Stimulated activated naive CD4-positive, alpha-beta T cell treated with Interleukin-2 at 50 U/mL for 16 hours (primary cell): ENCODE measurements at regions not wholly inside any gene's neighbourhood (a gene's known extent, or its start where the extent isn't known, plus 50 kb on each side); places are given as distances from the start of the nearest gene placed in this dataset.

ENCODE experiments used
- DNase-seq: peaks from one replicate; lab custom pipeline; 2025; lab: John Stamatoyannopoulos, UW

DNA sequence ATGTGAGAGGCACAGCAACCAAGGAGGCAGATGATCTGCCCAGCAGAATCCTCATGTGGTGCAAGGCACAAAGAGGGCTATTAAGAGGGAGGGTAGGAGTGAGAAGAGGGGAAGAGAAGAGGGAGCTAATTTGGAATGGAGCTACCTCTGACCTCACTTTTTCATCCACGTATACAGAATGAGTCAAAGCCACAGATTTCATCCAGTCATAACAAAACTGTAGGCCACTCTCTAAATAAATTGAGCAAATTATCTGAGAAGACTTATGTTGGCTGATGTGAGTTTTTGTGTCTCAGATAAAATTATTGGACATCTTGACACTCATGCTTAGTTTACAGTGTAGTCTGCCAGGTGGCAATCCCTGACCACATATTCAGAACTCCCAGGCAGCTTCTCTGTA is 325.6 kb downstream of the TTLL7 start:
- DNase-seq, result no peak

DNA sequence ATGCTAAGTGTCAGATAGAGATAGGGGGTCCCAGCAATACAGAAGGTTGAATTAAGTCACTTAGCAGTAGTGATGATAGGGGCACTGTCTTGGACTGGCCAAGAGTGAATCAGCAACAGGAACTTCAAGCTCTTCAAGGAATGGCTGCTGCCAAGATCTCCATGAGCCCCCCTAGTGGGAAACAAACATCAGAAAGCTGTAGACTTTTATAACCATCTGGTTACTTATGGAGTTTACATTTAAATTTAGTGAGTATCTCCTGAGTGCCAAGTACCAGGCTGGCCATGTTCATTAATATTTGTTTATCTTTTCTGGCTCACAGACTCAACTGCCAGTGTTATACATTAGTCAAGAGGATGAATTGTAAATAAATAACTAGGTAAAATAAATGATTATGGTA is 327.3 kb downstream of the TTLL7 start:
- DNase-seq, result no peak

DNA sequence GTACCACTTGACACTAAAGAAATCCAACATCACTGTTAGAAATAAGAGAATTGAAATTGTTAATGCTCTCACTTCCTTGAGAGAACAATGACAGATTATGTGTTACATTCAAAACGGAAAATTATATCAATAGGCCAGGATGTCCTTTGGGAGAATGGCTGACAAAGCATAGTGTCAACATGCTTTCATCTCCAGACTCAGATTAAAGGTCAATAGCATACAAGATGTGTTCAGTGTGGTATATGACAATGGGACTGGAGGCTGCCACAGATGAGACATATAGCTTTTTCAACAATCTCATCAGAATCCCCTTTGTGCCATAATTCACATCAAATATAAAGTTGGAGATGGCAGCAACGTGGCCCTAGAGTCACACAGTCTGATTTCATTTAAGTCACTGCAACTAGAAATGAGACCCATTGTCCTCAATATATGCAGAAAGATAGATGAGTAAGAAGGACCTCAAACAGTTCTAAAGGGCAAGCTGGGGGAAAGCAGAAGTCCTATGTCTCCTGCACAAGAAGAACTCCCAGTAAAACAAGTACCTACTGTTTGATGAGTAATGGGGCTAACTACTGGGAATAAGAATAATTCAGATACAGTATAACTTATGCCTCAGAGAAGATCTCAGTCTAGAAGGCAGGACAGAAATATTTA is 327.9 kb downstream of the TTLL7 start:
- DNase-seq, result no peak

DNA sequence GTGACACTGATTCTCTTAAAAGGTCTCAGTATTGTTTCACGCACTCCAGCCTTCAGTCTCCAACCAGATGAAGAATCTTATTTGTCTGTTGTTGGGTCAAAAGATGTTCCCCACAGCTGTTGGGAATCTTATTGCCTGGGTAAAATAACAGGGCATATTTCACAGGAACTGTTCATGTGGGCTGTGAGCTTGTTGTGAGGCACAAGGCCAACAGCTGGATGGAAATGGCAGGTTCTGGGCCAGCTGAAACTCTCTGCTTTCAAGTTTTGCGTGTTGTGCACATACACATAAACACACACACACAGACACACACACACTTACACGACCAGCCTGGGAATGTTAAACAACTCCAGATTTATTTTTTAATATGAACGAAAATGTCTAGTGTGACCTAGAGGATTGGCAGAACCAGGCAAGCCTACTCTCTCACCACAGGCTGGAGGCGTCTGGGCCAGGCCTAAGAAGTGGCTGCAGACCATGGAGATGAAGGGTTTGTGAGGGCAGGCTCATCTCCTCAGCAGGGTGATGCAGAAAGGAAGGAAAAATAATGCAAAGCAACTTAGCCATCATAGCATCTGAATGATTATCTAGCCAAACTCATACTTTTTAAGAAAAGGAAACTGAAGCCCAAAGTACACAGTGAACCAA is 357.0 kb downstream of the TTLL7 start:
- DNase-seq, result no peak

DNA sequence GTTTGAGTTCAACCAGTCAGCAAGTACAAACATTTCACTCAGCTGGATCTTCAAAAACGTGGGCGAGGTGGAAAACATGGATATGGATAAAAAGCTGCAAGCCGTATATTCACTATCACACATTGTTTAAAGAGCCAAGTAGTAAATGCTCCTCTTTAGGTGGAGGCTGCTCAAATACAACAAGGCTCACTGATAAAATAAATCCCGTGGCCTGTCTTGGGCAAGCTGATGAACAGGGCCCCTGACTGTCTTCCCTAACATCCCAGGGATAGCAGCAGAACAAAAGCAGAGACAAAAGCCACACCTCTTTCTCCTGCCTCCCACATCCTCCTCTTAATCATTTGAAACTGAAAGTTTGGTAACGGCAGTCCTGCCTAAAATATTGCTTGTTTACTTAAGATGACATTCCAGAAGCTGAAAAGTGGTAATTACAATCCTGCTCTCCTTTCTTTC is 357.7 kb downstream of the TTLL7 start:
- DNase-seq, result no peak

DNA sequence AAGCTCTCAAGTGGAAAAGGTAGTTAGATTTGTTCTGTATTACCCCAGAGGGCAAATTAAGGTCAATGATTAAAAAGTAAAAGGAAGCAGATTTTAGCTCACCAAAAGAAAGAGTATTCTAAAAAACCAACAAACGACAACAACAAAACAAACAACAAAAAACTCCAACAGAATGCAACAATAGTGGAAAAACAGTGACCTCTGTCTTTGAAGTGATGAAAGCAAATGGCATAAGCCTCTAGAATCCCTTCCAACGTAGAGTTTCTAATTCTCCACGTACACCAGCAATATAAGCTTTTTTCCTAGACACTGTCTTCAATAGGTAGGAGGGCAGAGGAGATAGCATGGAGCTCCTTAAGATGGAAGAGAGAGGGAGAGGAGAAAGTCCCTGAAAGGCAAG is 359.1 kb downstream of the TTLL7 start:
- no peak for DNase-seq

DNA sequence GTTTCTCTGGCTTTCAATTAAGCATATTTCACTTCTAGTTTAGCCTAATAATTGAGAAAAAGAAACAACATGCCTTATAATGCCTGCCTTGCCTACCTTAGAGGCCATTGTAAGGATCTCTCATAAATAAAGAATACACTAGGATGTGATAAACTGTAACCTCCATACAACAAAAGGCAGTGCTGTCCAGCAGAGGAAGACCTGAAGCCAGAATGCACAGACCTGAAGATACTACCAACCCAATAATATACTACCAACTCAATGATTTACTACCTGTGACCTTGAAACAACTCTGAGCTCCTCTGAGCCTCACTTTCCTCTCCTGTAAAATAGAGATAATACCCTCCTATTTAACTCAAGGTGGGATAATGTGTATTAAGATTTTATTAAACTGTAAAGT is 361.3 kb downstream of the TTLL7 start:
- DNase-seq, result no peak

DNA sequence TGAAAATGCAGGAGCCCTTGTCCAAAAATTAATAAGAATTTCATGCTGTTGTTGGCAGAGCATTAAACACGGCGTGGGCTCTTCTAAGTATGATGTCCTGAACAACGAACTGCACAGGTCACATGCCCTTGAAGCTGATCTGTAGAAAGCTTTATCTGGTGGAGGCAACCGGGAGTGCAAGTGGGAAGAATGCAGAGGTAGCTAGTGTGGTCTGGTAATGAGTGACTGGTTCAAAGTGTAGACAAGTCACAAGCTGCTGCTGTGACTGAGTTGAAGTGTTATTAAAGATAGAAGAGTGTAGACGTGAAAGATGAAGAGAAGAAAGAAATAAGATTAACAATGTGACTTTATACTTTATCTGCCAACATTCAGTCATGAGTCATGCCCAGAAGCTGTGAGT is 361.9 kb downstream of the TTLL7 start:
- no peak for DNase-seq

DNA sequence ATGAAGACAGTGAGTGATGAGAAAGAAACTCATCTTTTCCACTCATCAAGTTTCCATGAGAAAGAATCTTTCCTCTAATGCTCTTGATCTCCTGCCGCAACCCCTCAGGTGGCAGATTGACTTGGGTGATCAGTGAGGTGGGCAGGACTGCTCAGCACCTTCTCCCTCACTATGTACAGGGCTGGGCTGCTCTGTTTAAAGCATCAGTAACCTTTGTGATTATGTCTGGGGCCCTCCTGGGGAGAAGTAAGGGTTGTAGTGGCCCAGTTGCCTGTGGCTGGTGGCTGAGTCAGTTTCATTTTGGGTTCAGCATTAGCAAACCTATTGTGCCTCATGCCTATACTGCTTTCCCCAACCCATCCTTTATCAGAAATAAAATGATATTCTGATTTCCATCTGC is 366.0 kb downstream of the TTLL7 start:
- DNase-seq, result peak; percentile 10

DNA sequence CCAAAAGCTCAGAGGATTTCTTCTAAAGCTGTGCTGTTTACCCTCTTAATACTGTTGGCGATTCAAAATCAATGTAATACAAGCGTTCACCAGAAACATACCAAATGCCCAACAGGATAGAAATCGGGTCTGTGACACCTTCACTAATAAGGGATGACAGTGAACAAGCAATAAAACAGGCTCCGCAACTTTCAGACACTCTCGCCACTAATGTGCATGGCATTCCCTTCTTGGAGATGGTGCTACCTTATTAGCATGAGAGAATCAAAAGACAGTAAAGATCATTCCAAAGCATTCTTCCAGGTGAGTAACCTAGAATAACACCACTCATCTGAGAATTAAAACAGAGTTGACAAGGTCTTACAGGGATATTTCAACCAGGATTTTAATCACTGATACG is 367.1 kb downstream of the TTLL7 start:
- DNase-seq, result no peak

DNA sequence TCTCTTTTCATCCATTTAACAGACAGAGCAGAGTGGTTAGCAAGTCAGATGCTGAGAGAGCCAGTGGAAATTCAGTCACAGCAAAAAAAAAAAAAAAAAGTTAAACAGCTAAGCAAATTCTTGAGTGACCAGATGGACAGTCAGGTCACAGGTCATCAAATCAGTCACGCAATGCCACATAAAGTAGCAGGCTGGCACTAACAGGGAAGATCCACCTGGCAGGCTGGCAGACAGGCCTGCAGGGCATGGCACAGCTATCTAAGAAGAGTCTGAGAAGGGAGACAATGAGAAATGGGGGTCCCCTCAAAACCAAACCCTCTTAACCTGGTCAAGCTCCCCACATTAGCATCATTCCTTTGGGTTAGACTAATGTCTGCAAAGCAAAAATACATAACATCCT is 371.9 kb downstream of the TTLL7 start:
- no peak for DNase-seq

DNA sequence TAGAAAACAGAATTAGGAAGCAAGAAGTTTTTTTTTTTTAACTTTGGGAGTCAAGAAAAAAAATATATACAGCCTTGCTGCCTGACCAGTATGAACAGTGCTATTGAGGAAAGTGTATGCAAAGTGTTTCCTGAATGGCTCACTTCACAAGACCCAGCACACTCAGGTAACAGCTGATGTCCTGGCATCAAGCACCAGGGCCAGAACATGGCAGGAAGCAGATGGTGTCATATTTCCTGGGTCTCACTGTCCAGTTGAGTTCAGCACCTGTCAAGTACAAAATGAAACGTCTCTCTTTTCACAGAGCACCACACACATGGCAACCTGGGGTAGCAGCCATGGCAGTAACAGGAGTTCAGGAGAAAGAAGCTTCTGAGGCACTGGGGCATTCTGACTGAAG is 372.3 kb downstream of the TTLL7 start:
- no peak for DNase-seq

DNA sequence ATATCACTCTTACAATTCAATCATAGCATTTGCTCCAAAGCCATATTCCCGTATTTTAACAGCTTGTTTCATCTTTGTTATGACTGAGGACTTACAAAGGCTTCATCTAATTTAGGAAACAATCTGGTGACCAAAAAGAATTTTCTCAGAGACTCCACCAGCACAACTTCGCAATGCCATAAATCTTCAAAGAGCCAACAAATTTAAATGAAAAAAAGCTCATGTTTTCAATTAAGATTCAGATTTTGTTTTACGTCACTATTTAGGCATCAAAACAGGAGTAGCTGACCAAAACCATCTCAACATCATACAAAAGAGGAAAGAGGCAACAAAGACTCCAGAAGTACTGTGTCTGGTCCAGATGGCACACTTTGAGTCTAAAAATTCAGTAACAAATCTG is 373.3 kb downstream of the TTLL7 start:
- no peak for DNase-seq

DNA sequence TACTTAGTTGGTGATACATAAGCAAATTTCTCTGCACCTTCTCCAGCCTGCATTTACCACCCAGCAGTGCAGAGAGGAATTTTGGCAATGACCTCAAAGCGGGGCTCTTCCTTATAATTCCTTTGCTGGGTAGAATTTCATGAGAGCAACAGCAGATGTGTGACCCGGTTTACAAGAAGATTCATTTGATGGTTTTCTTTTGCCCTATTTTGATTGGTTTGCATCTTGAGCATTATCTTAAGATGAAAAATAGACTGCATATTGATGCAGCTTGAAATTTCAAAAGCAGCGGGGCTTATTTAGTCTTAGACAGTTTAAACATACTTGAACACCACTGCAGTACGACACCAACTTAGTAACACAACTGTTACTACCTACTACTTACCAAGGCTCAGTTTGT is 378.9 kb downstream of the TTLL7 start:
- no peak for DNase-seq

DNA sequence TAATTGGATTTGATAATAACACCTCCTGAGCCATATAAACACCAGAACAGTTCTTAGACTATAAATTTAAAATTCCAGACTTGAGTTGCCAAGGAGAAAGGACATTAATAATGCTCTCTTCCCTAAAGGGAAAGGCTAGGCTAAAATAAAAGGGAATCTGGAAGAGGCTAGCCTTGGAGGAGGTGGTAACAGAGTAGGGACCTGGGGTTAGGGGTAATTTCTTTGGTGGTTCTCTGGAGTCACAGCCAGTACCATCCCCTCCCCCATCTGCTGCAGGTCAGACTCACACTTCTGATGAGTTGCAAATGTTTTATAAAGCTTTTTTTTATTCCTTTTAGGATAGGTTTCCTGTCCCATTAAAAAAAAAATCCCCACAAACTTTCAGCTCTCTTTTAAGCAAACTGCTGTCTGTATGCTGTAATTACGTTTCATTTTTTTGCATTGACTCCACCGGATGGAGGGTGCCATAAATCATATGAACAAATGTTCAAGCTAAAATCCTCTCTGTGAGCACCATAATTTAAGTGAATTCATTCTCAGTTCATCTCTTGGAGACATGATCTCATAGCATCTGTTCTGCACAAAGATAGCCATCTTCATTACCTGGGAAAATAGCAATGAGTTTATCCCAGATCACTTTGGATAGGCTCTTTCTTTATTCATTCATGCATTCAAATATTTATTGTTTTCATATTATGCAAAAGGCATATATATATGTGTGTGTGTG is 379.6 kb downstream of the TTLL7 start:
- DNase-seq, result no peak

DNA sequence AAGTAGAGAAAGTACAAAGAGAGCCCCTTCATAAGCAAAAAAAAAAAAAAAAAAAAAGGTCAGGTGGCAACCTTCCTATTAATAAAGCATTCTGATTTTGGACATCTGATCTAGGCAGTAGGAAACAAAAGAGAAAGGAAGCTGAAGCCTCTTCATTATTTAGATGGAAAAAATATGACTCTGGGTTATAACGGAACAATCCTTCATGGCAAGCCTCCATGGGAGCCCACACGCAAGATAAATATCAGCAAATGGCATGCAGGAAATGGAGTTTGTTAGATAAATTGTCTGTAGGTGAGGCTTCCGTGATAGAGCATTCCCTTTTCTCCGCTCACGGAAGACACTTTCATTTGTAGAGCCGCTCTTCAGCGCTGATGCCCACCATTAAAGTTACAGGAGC is 381.0 kb downstream of the TTLL7 start:
- DNase-seq, result no peak

DNA sequence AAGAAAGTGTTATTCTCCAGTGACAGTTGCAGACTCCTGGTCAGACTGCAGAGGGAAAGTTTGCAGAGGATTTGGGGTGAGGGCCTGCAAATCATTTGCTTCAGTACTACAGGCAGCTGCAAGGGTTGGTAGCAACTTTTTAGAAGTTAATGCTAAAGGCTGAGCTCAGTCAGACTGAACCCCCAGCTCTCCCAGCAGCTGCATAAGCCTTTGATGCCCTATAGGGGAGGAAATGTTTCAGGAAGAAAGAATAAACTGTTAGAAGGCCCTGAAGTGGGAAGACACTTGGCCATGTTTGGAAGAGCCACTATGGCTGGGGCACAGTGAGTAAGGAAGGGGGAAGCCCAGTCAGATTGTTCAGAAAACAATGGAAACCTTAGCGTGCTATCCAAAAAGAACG is 383.6 kb downstream of the TTLL7 start:
- no peak for DNase-seq

DNA sequence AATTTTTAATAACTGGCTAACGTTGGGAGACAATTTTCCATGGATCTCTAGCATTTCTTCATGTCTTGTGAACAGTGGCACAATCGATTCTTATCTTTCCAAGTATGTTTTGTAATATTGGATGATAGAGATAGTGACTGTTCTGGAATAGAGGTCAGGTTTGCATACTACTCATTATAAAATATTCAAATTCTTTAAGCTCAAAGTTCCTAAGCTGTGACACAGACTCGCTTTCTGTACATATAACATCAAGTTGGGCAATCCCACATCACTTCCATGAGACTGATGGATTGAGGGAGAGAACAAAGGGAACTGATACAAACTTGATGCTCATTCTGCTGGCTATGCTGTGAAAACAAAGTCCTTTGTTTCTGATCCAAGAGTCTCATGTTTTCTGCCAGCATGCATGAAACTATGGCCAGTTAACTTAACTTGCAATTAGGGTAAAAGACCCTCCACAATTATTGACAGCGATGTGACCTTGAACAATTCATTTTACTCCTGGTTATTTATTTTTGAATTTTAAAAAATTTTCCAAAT is 392.4 kb downstream of the TTLL7 start:
- no peak for DNase-seq

DNA sequence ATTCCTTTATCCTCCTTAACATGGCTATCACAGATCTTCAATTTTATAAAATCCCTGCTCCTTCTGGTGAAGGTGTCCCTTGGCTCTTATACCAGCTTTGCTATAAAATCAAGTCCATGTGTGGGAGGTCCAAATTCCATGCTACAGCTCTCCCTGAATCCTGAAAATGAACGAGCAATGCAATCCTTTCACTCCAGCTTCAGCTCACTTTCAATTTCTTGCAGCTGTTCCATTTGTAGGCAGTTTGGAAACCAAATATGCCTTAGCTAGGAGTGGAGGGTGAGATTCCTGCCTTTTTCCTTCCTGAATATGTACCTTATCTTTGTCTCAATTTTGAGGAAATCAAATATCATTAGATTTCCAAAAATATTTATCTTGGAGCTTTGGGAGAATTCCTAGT is 402.6 kb downstream of the TTLL7 start:
- DNase-seq, result no peak

DNA sequence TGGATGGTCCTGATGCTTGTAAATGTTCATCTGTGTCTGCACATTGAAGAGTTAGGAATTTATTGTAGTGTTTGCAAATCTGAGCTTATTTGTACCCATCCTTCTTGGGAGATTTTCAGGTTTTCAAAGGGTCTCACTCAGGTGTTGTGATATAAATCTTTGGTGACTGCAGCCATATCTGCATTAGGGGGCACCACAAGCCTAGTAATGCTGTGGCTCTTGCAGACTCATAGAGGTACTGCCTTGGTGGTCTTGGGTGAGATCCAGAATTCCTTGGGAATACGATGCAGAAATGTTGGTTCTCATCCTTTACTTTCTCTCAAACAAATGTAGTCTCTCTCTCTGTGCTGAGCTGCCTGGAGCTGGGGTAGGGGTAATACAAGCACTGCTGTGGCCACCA is 405.9 kb downstream of the TTLL7 start:
- no peak for DNase-seq

DNA sequence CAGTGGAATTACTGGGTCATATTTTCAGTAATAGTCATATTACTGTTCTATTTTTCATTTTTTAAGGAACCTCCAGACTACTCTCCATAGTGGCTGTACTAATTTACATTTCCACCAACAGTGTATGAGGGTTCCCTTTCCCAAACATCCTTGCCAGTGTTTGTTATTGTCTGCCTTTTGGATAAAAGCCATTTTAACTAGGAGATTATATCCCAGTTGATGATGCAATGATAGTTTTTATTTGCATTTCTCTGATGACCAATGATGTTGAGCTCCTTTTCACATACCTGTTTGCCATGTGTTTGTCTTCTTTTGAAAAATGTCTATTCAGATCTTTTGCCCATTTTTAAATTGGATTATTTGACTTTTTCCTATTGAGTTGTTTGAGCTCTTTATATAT is 410.8 kb downstream of the TTLL7 start:
- no peak for DNase-seq

DNA sequence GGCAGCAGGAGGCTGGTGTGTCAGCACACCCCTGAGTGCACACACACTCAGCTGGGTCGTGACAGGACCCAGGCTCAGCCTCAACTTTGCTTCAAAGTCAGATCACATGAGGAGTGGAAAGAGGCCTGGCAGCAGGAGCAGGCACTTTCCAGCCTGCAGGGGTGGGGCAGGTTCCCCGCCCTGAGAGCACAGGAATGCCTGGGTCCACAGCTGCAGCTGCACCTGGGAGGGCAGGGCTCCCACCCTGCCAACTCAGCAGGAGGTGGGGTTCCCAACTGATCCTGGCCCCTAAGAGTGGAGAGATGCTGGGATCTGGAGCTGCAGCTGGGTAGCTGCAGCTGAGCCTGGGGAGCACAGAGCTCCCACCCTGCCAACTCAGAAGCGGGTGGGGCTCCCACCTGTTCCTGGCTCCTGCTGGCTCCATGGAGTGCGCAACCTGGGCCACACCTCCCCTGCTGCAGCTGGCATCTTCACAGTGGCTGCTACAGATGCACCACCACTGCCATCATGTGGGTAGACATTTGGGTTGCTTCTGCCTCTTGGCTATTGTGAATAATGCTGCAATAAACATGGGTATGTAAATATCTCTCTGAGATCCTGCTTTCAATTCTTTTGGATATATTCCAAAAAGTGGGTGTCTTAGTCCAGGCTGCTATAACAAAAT is 415.4 kb downstream of the TTLL7 start:
- no peak for DNase-seq

DNA sequence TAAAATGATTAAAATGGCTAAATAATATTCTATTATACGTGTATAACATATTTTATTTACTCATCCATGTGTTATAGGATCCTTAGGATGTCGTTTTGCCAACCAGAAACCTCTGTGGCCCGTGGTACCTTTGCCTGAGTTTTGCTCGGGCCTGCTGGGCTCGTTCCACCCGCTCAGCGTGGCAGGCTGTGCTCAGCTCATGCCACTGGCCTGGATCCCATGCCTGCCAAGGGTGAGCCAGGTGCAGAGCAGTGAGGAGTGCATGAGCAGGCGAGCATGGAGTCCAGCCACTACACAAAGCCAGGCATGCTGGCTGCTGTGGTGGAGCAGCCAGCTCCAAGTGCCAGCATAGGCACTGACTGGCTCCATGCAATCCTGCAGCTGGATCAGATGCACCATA is 417.2 kb downstream of the TTLL7 start:
- DNase-seq, result no peak
